Left lung (tissue), 4 donors: ENCODE measurements at regions not wholly inside any gene's neighbourhood (a gene's known extent, or its start where the extent isn't known, plus 50 kb on each side); places are given as distances from the start of the nearest gene placed in this dataset.
A peak's percentile ranks its signal among the peaks of the same experiment; 100 is the strongest.

Experiments used
- ATAC-seq: fragments of 200-7000 bp; cut with Tn5 transposase; one replicate; pipeline ENCODE4 v1.9.1; 2020; ENCODE audit warnings: moderate library complexity
- DNase-seq, 4 donors: peaks; one replicate each; pipeline ENCODE4 v3.0.0-alpha.2; 2013 to 2020
- H3K27ac ChIP-seq, 2 donors: fragments of 200-600 bp; sonication (generic) in 1 of 2; one replicate each; pipeline versions ENCODE4 v1.5.0 to v1.8.0; 2020 to 2021
- H3K27me3 ChIP-seq, 2 donors: fragments of 200-600 bp; sonication (generic) in 1 of 2; one replicate each; pipeline versions ENCODE4 v1.5.0 to v1.8.0; 2020 to 2021
- H3K36me3 ChIP-seq, 2 donors: fragments of 200-600 bp; sonication (generic) in 1 of 2; one replicate each; pipeline versions ENCODE4 v1.5.0 to v1.8.0; 2020 to 2021
- H3K4me1 ChIP-seq, 2 donors: fragments of 200-600 bp; one replicate each; pipeline ENCODE4 v1.8.0; 2021
- H3K4me3 ChIP-seq, 2 donors: fragments of 200-600 bp; sonication (generic) in 1 of 2; one replicate each; pipeline versions ENCODE4 v1.5.0 to v1.8.0; 2020 to 2021; ENCODE audit warnings: mild to moderate bottlenecking in 1 of 2
- H3K9me3 ChIP-seq, 2 donors: fragments of 200-600 bp; sonication (generic) in 1 of 2; one replicate each; pipeline versions ENCODE4 v1.5.0 to v1.8.0; 2020 to 2021
- intact Hi-C, 2 donors: fragments of 100-400 bp; cut with DNase I; formaldehyde crosslinking; loops; one replicate each; pipeline versions ENCODE4 v1.11.2 to v1.14.2; 2022
- TF ChIP-seq, protein P1 (sequence below), 2 donors: fragments of 200-600 bp; sonication (generic) in 1 of 2; IDR thresholded peaks; one replicate each; pipeline versions ENCODE4 v1.5.0 to v1.8.0; 2021; ENCODE audit warnings: antibody characterized with exemption in 2 of 2
- donor health status: DM: no; HTN: yes; CAD: no.
- donor health status: DM: no; HTN: no; CAD: no.

DNA sequence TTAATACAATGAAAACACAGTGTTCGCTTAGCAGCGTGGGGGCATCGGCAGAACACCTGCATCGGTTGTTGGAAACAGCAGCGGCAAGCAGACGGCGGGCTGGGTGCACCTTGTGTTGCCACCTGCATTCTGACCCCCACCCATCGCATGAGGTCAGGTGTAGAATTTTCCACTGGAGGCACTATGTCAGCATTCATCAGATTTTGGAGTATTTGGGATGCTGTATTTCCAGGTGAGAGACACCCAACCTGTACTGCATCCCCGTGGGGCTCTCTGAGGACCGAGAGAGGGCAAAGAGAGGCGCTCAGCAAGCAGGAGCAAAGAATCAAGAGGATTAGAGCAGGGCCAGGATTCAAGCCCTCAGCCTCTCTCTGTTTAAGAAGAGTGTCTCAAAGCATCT, 116.4 kb upstream of the MGMT start:
- intact Hi-C loops, result no loop called here
- H3K27me3 ChIP-seq, result peaks cover 0 to 7% of the 10 kb centered on the region in 2 donors
- peaks cover 0 to 9% of the 10 kb centered on the region in 2 donors for H3K9me3 ChIP-seq
- H3K4me3 ChIP-seq, result no peak overlapping the region
- no peak overlapping the region for H3K27ac ChIP-seq
- H3K36me3 ChIP-seq, result no peaks in the 10 kb centered on the region
- H3K4me1 ChIP-seq, result no peaks in the 10 kb centered on the region
- TF ChIP-seq, protein P1, sequence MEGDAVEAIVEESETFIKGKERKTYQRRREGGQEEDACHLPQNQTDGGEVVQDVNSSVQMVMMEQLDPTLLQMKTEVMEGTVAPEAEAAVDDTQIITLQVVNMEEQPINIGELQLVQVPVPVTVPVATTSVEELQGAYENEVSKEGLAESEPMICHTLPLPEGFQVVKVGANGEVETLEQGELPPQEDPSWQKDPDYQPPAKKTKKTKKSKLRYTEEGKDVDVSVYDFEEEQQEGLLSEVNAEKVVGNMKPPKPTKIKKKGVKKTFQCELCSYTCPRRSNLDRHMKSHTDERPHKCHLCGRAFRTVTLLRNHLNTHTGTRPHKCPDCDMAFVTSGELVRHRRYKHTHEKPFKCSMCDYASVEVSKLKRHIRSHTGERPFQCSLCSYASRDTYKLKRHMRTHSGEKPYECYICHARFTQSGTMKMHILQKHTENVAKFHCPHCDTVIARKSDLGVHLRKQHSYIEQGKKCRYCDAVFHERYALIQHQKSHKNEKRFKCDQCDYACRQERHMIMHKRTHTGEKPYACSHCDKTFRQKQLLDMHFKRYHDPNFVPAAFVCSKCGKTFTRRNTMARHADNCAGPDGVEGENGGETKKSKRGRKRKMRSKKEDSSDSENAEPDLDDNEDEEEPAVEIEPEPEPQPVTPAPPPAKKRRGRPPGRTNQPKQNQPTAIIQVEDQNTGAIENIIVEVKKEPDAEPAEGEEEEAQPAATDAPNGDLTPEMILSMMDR (IDR thresholded peaks at IDR 0.05), result no peak
- DNase-seq (no peak), ATAC-seq (no peak)

DNA sequence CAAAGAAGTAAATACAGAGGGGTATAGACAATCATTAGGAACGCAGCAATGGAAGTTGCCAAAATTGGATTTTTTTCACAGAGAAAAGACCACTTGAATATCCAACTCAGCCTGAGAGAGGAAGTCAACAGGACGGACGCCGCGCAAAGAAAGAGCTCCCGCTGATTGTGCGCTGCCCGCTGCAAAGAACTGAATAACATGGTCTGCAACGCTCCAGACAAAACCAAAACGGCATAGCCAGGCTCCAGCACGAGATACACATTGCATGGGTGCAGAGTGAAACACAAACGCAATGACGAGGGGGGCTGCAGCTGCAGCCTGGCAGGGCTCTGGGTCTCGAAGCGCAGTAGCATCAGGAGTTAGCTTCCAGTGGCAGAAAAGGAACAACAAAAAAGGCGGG, 113.9 kb upstream of the MGMT start:
- Histone ChIP-seq H3K4me3 (no peak overlapping the region), H3K36me3 (no peaks in the 10 kb centered on the region), H3K27me3 (no peaks in the 10 kb centered on the region), H3K4me1 (no peaks in the 10 kb centered on the region), H3K9me3 (peaks cover 0 to 15% of the 10 kb centered on the region in 2 donors), H3K27ac (no peak overlapping the region)
- TF ChIP-seq, protein P1 (IDR thresholded peaks at IDR 0.05), result no peak
- ATAC-seq (no peak), DNase-seq (no peak)
- intact Hi-C loops, result no loop called here

DNA sequence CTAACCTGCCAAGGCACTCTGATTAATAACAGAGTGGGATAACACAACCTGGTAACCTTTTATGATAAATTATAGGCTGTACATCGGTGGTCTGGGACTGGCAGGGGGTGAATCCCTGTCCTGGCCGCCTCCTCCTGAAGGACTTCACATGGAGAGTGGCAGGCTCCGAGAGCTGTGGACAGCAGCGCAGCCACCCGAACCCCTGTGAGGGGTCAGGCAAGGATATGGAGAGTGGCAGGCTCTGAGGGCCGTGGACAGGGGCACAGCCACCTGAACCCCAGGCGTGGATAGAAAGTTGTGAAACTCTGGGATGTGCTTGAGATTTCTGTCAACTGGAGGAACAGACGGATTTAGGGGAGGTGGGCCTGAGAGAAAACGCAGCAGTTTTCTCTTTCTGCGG, 107.0 kb upstream of the MGMT start:
- TF ChIP-seq, protein P1 (IDR thresholded peaks at IDR 0.05), result no peak
- no peak for DNase-seq
- Histone ChIP-seq H3K9me3 (peaks cover 0 to 15% of the 10 kb centered on the region in 2 donors), H3K27ac (no peak overlapping the region), H3K27me3 (no peaks in the 10 kb centered on the region), H3K36me3 (no peaks in the 10 kb centered on the region), H3K4me1 (no peaks in the 10 kb centered on the region), H3K4me3 (no peak overlapping the region)
- no peak for ATAC-seq
- intact Hi-C loops, result no loop called here

DNA sequence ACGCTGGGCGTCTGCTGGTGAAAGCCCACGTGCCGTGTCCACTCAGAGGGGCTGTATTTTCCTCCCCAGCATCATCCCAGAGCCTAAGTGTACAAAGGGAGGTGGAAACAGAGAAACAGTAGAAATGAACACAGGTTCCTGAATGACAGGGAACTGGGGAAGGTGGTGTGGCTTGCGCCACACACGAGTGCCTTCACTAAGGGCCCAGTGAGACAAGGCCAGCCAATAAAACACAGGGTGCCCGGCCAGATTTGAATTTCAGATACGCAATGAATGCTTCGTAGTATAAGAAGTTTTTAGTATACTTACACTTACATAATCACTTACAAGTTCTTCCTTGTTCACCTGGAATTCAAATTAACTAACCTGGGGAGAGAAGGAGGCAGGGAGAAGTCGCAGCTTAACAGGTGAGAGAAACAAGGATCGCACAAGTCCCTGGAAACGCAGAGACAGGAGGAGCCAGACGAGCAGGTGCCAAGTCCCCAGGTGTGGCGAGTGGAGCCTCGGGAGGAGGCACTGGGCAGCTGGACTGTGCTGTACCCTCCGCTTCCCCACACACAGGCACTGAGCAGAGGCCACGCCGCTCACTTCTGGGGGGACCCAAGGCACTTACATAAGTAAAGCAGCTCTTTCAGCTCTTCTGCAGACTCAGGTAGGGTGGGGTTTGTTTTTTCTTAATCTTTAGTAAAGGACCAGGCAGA, 105.2 kb upstream of the MGMT start:
- no peak overlapping the region for H3K27ac ChIP-seq
- TF ChIP-seq, protein P1 (IDR thresholded peaks at IDR 0.05), result no peak
- intact Hi-C loops, result no loop called here
- DNase-seq (no peak), ATAC-seq (peak; percentile 62)
- H3K36me3 ChIP-seq, result no peaks in the 10 kb centered on the region
- H3K9me3 ChIP-seq, result no peaks in the 10 kb centered on the region
- H3K27me3 ChIP-seq, result no peaks in the 10 kb centered on the region
- H3K4me1 ChIP-seq, result no peaks in the 10 kb centered on the region
- no peak overlapping the region for H3K4me3 ChIP-seq

DNA sequence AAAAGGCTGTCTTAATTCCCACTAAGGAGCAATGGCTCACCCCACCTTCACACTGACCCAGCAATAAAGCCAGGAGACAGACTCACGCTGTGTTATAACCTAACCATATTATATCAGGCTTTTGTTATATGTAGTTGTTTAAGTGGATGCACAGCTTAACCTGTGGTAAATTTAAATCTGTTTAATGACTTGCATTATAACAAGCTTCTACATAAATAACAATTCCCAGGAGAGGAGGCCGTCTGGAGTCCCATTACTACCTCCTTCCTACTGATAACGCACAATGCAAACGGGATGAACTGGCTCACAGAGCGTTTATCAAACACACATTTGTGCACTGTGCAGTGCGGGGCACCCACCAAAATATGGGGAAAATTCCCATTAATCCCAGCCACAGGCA, 102.1 kb upstream of the MGMT start:
- Histone ChIP-seq H3K36me3 (no peaks in the 10 kb centered on the region), H3K4me3 (no peak overlapping the region), H3K9me3 (no peaks in the 10 kb centered on the region), H3K4me1 (no peaks in the 10 kb centered on the region), H3K27me3 (peaks cover 0 to 11% of the 10 kb centered on the region in 2 donors), H3K27ac (no peak overlapping the region)
- no peak for ATAC-seq
- TF ChIP-seq, protein P1 (IDR thresholded peaks at IDR 0.05), result no peak
- no peak for DNase-seq
- intact Hi-C loops, result no loop called here
